Stimulated activated naive CD8-positive, alpha-beta T cell treated with anti-CD3 and anti-CD28 coated beads, Interleukin-15, Interleukin-2, amounts not matched to agents 100 U/mL and 50 U/mL, for 24 hours (primary cell): ENCODE measurements at regions not wholly inside any gene's neighbourhood (a gene's known extent, or its start where the extent isn't known, plus 50 kb on each side); places are given as distances from the start of the nearest gene placed in this dataset.

Experiments used
- ATAC-seq: fragments of 150-1000 bp; cut with Tn5 transposase; one replicate; pipeline ENCODE4 v1.10.0; 2021
- DNase-seq: peaks from one replicate; pipeline ENCODE4 v3.0.0; 2021

- DNase-seq, result no peak
- no peak for ATAC-seq
Measured at GRCh38 chr20:58069207-58069606, 159.2 kb downstream of the ANKRD60 start.

- DNase-seq (no peak), ATAC-seq (no peak)
Measured at GRCh38 chr20:58065508-58066361, 162.7 kb downstream of the ANKRD60 start.

GRCh38 chr20:58064411-58065010, 163.9 kb downstream of the ANKRD60 start:
- no peak for ATAC-seq

GRCh38 chr20:58059260-58059544, 169.3 kb downstream of the ANKRD60 start:
- DNase-seq (no peak), ATAC-seq (no peak)

More at GRCh38 chr20:58064411-58065010, 163.9 kb downstream of the ANKRD60 start:
- DNase-seq, result no peak

- DNase-seq, result no peak
Measured at GRCh38 chr20:58058421-58059259, 169.8 kb downstream of the ANKRD60 start.

GRCh38 chr20:58056921-58057686, 171.3 kb downstream of the ANKRD60 start:
- DNase-seq, result no peak

More at GRCh38 chr20:58058421-58059259, 169.8 kb downstream of the ANKRD60 start:
- no peak for ATAC-seq

GRCh38 chr20:58056021-58056591, 172.3 kb downstream of the ANKRD60 start:
- ATAC-seq (no peak), DNase-seq (no peak)

More at GRCh38 chr20:58056921-58057686, 171.3 kb downstream of the ANKRD60 start:
- no peak for ATAC-seq

- ATAC-seq (no peak), DNase-seq (no peak)
Measured at GRCh38 chr20:58054780-58055373, 173.6 kb downstream of the ANKRD60 start.

GRCh38 chr20:58054082-58054779, 174.2 kb downstream of the ANKRD60 start:
- DNase-seq (no peak), ATAC-seq (no peak)

GRCh38 chr20:58053391-58054055, 174.9 kb downstream of the ANKRD60 start:
- ATAC-seq, result no peak
- no peak for DNase-seq

- no peak for DNase-seq
- ATAC-seq, result no peak
Measured at GRCh38 chr20:58051367-58051766, 177.1 kb downstream of the ANKRD60 start.

GRCh38 chr20:58048096-58048702, 180.3 kb downstream of the ANKRD60 start:
- no peak for DNase-seq
- no peak for ATAC-seq

- no peak for DNase-seq
- ATAC-seq, result no peak
Measured at GRCh38 chr20:58046311-58046710, 182.1 kb downstream of the ANKRD60 start.

- no peak for ATAC-seq
Measured at GRCh38 chr20:58045579-58045978, 182.9 kb downstream of the ANKRD60 start.

GRCh38 chr20:58044931-58045555, 183.4 kb downstream of the ANKRD60 start:
- no peak for DNase-seq
- no peak for ATAC-seq

More at GRCh38 chr20:58045579-58045978, 182.9 kb downstream of the ANKRD60 start:
- no peak for DNase-seq

GRCh38 chr20:58044286-58044685, 184.2 kb downstream of the ANKRD60 start:
- DNase-seq (no peak), ATAC-seq (no peak)

- ATAC-seq (no peak), DNase-seq (no peak)
Measured at GRCh38 chr20:58043236-58044140, 185.0 kb downstream of the ANKRD60 start.

GRCh38 chr20:58042591-58042990, 185.9 kb downstream of the ANKRD60 start:
- DNase-seq (no peak), ATAC-seq (no peak)
